ENCODE measurements at regions not wholly inside any gene's neighbourhood (a gene's known extent, or its start where the extent isn't known, plus 50 kb on each side); places are given as distances from the start of the nearest gene placed in this dataset.
"Not testable (repeated sequence)": the region's sequence is repeated elsewhere in the genome, so short reads cannot be mapped to it uniquely, and the experiment has no call there.

- TF ChIP-seq EZH2 (IDR thresholded peaks at IDR 0.05; ENCODE audit: low read depth): not testable (repeated sequence)
- TF ChIP-seq, protein P1, sequence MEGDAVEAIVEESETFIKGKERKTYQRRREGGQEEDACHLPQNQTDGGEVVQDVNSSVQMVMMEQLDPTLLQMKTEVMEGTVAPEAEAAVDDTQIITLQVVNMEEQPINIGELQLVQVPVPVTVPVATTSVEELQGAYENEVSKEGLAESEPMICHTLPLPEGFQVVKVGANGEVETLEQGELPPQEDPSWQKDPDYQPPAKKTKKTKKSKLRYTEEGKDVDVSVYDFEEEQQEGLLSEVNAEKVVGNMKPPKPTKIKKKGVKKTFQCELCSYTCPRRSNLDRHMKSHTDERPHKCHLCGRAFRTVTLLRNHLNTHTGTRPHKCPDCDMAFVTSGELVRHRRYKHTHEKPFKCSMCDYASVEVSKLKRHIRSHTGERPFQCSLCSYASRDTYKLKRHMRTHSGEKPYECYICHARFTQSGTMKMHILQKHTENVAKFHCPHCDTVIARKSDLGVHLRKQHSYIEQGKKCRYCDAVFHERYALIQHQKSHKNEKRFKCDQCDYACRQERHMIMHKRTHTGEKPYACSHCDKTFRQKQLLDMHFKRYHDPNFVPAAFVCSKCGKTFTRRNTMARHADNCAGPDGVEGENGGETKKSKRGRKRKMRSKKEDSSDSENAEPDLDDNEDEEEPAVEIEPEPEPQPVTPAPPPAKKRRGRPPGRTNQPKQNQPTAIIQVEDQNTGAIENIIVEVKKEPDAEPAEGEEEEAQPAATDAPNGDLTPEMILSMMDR (conservative IDR thresholded peaks at IDR 0.05): not testable (repeated sequence)
Observed at GRCh38 chr16:22695773-22696172, 118.2 kb upstream of the HS3ST2 start.
